ENCODE measurements at regions not wholly inside any gene's neighbourhood (a gene's known extent, or its start where the extent isn't known, plus 50 kb on each side); places are given as distances from the start of the nearest gene placed in this dataset.

DNA sequence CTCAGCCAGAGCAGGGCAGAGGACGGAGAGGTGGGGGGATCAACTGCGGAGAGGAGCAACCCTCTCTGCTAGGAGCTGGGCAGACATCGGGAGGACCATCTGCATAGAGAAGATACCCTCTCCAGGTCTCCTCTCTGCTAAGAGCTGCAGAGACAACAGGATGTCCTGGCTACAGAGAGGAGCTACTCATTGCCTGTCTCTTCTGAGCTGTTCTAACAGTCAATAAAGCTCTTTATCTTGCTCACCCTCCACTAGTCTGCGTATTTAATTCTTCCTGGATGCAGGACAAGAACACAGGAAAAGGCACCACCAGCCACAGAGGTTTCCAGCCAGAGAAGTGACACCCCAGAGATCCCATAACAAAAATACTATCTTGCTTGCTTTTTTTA, 871.1 kb upstream of the GJE1 start:
- intact Hi-C loops (cut with DNase I): no loop called here
- no peaks in the 10 kb centered on the region for H3K27me3 ChIP-seq
- no peaks in the 10 kb centered on the region for H3K4me1 ChIP-seq
- no peak overlapping the region for H3K4me3 ChIP-seq
- WGBS, 2 donors: 64 to 86% methylated on average over 2 to 4 of the region's 4 CpGs
- TF ChIP-seq, protein P1, sequence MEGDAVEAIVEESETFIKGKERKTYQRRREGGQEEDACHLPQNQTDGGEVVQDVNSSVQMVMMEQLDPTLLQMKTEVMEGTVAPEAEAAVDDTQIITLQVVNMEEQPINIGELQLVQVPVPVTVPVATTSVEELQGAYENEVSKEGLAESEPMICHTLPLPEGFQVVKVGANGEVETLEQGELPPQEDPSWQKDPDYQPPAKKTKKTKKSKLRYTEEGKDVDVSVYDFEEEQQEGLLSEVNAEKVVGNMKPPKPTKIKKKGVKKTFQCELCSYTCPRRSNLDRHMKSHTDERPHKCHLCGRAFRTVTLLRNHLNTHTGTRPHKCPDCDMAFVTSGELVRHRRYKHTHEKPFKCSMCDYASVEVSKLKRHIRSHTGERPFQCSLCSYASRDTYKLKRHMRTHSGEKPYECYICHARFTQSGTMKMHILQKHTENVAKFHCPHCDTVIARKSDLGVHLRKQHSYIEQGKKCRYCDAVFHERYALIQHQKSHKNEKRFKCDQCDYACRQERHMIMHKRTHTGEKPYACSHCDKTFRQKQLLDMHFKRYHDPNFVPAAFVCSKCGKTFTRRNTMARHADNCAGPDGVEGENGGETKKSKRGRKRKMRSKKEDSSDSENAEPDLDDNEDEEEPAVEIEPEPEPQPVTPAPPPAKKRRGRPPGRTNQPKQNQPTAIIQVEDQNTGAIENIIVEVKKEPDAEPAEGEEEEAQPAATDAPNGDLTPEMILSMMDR (IDR thresholded peaks at IDR 0.05): no peak
- no peak for TF ChIP-seq POLR2A (IDR thresholded peaks at IDR 0.05)
- no peak for DNase-seq
- no peak overlapping the region for H3K27ac ChIP-seq
- H3K9me3 ChIP-seq: no peaks in the 10 kb centered on the region
- H3K36me3 ChIP-seq: no peaks in the 10 kb centered on the region

DNA sequence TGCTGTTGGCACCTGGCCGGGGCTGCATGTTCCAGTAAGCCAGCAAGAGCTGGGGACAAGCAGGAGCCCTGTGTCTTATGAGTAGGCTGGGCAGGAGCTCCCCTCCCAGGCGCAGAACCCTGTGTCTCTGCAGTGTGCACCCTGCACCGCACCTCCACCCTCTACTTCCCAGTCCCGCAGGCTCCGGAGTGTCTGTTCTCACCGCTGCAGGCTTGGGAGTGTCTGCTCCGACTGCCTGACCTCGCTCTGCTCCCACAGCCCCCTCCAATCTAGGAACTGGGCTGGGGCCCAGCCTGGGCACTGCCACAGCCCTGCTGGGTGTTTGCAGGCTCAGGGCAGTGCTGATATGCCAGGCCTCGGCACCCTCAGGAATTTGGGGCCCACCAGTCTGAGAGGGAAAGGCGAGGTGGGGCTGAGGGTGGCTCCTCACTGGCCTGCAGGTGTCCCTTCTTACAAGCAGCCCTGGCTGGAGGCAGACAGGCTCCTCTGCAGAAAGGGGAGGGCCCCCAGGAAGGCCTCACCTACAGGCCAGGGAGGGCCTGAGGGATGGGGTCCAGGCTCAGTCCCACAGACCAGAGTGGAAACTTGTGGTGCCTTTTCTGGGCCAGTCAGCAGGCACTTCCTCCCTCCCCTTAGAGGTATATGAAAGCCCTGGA, 871.6 kb upstream of the GJE1 start:
- Histone ChIP-seq H3K9me3 (no peaks in the 10 kb centered on the region), H3K27me3 (no peaks in the 10 kb centered on the region), H3K27ac (no peak overlapping the region), H3K36me3 (no peaks in the 10 kb centered on the region), H3K4me1 (no peaks in the 10 kb centered on the region), H3K4me3 (no peak overlapping the region)
- no peak for DNase-seq
- TF ChIP-seq POLR2A (IDR thresholded peaks at IDR 0.05): no peak
- TF ChIP-seq, protein P1 (IDR thresholded peaks at IDR 0.05): no peak
- intact Hi-C loops (cut with DNase I): no loop called here
- WGBS, 2 donors: 92 to 98% methylated on average over 6 of the region's 10 CpGs

DNA sequence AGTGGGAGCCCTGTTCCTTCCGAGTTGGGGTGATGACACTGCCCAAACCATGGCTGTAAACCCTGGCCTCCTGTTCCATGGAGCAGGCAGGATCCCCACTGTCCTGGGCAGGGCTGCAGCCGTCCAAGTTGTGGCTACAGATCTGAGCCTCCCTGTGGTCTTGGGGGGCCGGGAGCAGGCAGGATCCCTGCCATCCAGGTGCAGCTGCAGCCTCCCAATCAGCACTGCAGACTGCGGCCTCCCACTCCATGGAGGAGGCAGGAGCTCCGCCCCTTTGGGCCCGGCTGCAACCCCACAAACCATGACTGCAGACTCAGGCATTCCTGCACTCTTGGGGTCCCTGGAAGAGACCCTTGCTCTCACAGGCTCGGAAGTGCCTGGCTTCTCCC, 872.1 kb upstream of the GJE1 start:
- H3K4me1 ChIP-seq: no peaks in the 10 kb centered on the region
- H3K27me3 ChIP-seq: no peaks in the 10 kb centered on the region
- DNase-seq: no peak
- H3K27ac ChIP-seq: no peak overlapping the region
- no peaks in the 10 kb centered on the region for H3K9me3 ChIP-seq
- WGBS, 2 donors: 67 to 80% methylated on average over 1 of the region's 7 CpGs
- intact Hi-C loops (cut with DNase I): no loop called here
- TF ChIP-seq, protein P1 (IDR thresholded peaks at IDR 0.05): no peak
- TF ChIP-seq POLR2A (IDR thresholded peaks at IDR 0.05): no peak
- H3K36me3 ChIP-seq: no peaks in the 10 kb centered on the region
- no peak overlapping the region for H3K4me3 ChIP-seq

DNA sequence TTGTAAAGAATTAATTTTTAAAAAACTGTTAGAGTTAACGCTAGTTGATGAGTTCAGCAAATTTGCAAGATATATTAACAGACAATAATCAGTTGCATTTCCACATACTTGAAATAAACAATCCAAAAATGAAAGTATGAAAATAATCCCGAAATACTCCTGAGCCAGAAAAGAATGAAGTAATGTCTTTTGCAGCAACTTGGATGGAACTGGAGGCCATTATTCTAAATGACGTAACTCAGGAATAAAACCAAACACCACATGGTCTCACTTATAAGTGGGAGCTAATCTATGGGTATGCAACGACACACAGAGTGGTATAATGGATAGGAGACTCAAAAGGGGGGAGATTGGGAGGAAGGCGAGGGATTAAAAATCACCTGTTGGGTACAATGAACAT, 872.9 kb upstream of the GJE1 start:
- intact Hi-C loops (cut with DNase I): no loop called here
- TF ChIP-seq, protein P1 (IDR thresholded peaks at IDR 0.05): no peak
- no peak for TF ChIP-seq POLR2A (IDR thresholded peaks at IDR 0.05)
- no peaks in the 10 kb centered on the region for H3K27me3 ChIP-seq
- H3K4me3 ChIP-seq: no peak overlapping the region
- H3K36me3 ChIP-seq: no peaks in the 10 kb centered on the region
- H3K9me3 ChIP-seq: no peaks in the 10 kb centered on the region
- WGBS, 2 donors: 82 to 89% methylated on average over 5 of the region's 5 CpGs
- H3K4me1 ChIP-seq: no peaks in the 10 kb centered on the region
- no peak for DNase-seq
- H3K27ac ChIP-seq: no peak overlapping the region

DNA sequence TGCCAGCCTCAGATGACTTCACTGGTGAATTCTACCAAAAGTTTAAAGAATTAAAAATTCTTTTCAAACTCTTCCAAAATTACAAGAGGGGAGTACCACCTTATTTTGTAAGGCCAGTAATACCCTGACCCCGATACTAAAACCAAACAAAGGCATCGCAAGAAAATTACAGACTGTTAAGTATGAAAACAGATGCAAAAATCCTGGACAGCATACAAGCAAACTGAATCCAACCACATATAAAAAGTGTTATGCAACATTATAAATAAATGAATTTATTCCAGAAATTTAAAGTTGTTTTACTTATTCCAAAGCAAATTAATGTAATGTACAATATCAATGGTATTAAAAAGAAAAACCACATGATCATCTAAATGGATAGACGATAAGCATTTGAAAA, 873.6 kb upstream of the GJE1 start:
- no peak overlapping the region for H3K27ac ChIP-seq
- 80 to 83% methylated on average over 3 of the region's 3 CpGs for WGBS, 2 donors
- intact Hi-C loops (cut with DNase I): no loop called here
- no peaks in the 10 kb centered on the region for H3K9me3 ChIP-seq
- no peak for DNase-seq
- no peaks in the 10 kb centered on the region for H3K27me3 ChIP-seq
- no peaks in the 10 kb centered on the region for H3K4me1 ChIP-seq
- no peak overlapping the region for H3K4me3 ChIP-seq
- TF ChIP-seq, protein P1 (IDR thresholded peaks at IDR 0.05): no peak
- no peaks in the 10 kb centered on the region for H3K36me3 ChIP-seq
